ENCODE measurements at regions not wholly inside any gene's neighbourhood (a gene's known extent, or its start where the extent isn't known, plus 50 kb on each side); places are given as distances from the start of the nearest gene placed in this dataset.

DNA sequence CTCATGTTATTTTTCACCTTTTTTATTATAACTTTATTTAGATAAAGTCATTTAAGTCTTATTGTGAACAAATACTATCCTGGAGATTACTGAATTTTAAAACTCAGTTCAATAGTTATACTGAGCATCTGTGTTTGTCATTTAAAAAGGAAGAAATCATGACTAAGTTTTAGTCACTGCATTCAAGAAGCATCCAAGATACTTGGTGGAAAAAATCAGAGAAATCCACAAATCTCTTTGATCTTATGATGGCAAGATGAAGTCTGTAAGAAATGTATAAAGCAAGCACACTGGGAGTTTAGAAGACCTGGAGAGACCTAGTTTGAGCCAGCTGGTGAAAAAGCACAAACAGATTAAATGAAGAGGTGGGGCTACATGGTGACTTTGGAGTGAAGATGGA is 529.8 kb upstream of the IGFBP3 start:
- peaks cover 4% of the 10 kb centered on the region for H3K36me3 Mint-ChIP-seq (ENCODE audit: unreplicated experiment)
- TF ChIP-seq, protein P1, sequence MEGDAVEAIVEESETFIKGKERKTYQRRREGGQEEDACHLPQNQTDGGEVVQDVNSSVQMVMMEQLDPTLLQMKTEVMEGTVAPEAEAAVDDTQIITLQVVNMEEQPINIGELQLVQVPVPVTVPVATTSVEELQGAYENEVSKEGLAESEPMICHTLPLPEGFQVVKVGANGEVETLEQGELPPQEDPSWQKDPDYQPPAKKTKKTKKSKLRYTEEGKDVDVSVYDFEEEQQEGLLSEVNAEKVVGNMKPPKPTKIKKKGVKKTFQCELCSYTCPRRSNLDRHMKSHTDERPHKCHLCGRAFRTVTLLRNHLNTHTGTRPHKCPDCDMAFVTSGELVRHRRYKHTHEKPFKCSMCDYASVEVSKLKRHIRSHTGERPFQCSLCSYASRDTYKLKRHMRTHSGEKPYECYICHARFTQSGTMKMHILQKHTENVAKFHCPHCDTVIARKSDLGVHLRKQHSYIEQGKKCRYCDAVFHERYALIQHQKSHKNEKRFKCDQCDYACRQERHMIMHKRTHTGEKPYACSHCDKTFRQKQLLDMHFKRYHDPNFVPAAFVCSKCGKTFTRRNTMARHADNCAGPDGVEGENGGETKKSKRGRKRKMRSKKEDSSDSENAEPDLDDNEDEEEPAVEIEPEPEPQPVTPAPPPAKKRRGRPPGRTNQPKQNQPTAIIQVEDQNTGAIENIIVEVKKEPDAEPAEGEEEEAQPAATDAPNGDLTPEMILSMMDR (IDR thresholded peaks at IDR 0.05), result no peak

DNA sequence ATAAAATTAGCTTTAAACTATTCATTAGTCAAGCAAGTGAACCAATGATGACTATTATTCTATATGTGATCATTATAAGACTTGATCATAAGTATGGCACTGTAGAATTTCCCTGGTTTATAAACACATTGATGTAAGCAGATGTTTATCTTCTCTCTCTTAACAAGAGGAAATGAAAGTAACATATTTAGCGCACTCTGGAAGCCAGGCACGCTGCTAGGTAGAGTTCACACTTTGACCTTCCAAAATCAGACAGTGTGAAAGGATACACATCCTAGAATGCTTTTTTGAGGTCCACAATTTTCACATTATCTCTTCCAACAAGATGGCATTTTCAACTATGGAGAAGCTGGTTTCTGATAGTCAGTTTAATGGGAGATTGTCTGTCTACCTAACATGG is 529.4 kb upstream of the IGFBP3 start:
- H3K4me1 Mint-ChIP-seq (ENCODE audit: unreplicated experiment), result peaks cover 16% of the 10 kb centered on the region
- DNase-seq (ENCODE audit: extremely low spot score, unreplicated experiment), result no peak
- TF ChIP-seq, protein P1 (IDR thresholded peaks at IDR 0.05), result no peak
- H3K4me3 Mint-ChIP-seq (ENCODE audit: unreplicated experiment), result no peak overlapping the region
- peaks cover 5% of the 10 kb centered on the region for H3K9me3 Mint-ChIP-seq (ENCODE audit: unreplicated experiment)
- H3K36me3 Mint-ChIP-seq (ENCODE audit: unreplicated experiment), result peaks cover 4% of the 10 kb centered on the region
- H3K27me3 Mint-ChIP-seq (ENCODE audit: unreplicated experiment), result no peaks in the 10 kb centered on the region
- no peak overlapping the region for H3K27ac Mint-ChIP-seq (ENCODE audit: unreplicated experiment)

More for the DNA sequence above, 529.8 kb upstream of the IGFBP3 start:
- H3K4me3 Mint-ChIP-seq (ENCODE audit: unreplicated experiment), result no peak overlapping the region
- peaks cover 20% of the 10 kb centered on the region for H3K4me1 Mint-ChIP-seq (ENCODE audit: unreplicated experiment)
- no peaks in the 10 kb centered on the region for H3K27me3 Mint-ChIP-seq (ENCODE audit: unreplicated experiment)
- H3K9me3 Mint-ChIP-seq (ENCODE audit: unreplicated experiment), result peaks cover 5% of the 10 kb centered on the region
- H3K27ac Mint-ChIP-seq (ENCODE audit: unreplicated experiment), result no peak overlapping the region
- DNase-seq (ENCODE audit: extremely low spot score, unreplicated experiment), result no peak

DNA sequence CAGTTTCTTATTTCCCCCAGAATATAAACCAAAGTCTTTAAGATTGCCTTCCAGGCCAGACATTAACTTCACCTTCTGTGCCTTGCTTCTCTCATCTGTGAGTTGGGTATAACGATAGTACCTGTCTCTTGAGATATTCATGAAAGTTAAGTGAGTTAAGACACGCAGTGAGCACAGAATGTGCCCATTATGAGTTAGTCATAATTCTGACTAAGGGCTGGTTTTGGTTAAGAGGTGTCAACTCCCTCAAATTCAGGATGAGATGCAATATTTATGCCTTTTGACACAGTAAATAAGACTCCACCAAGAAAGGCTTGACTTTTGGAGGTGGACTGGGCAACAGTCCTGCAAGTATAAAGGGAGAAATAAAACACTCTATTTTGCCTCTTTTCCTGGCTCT is 528.7 kb upstream of the IGFBP3 start:
- H3K4me1 Mint-ChIP-seq (ENCODE audit: unreplicated experiment), result peaks cover 9% of the 10 kb centered on the region
- no peak for DNase-seq (ENCODE audit: extremely low spot score, unreplicated experiment)
- H3K27me3 Mint-ChIP-seq (ENCODE audit: unreplicated experiment), result no peaks in the 10 kb centered on the region
- TF ChIP-seq, protein P1 (IDR thresholded peaks at IDR 0.05), result no peak
- H3K27ac Mint-ChIP-seq (ENCODE audit: unreplicated experiment), result no peak overlapping the region
- H3K9me3 Mint-ChIP-seq (ENCODE audit: unreplicated experiment), result peaks cover 5% of the 10 kb centered on the region
- peaks cover 4% of the 10 kb centered on the region for H3K36me3 Mint-ChIP-seq (ENCODE audit: unreplicated experiment)
- H3K4me3 Mint-ChIP-seq (ENCODE audit: unreplicated experiment), result no peak overlapping the region

DNA sequence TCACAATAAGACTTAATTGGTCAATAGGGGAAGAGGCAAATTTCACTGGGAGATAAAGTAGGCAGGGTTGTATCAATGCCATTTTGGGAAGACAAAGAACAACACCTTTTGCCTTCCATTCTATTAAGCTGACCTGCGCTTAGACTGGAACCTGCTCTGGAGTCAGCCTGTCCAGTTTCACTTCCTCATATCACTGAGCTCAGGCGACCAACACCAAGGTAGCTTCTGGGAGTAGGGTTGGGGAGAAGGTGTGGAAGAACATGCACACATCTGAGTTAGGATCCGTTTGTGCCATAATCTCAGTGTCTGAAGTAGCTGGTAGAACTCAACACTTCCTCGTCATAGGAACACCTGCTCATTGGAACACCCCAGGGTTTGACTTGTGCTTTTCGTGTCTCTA is 527.4 kb upstream of the IGFBP3 start:
- DNase-seq (ENCODE audit: extremely low spot score, unreplicated experiment), result no peak
- H3K4me1 Mint-ChIP-seq (ENCODE audit: unreplicated experiment), result peaks cover 6% of the 10 kb centered on the region
- H3K27ac Mint-ChIP-seq (ENCODE audit: unreplicated experiment), result no peak overlapping the region
- peaks cover 9% of the 10 kb centered on the region for H3K9me3 Mint-ChIP-seq (ENCODE audit: unreplicated experiment)
- H3K4me3 Mint-ChIP-seq (ENCODE audit: unreplicated experiment), result no peak overlapping the region
- H3K27me3 Mint-ChIP-seq (ENCODE audit: unreplicated experiment), result no peaks in the 10 kb centered on the region
- TF ChIP-seq, protein P1 (IDR thresholded peaks at IDR 0.05), result no peak
- H3K36me3 Mint-ChIP-seq (ENCODE audit: unreplicated experiment), result peaks cover 4% of the 10 kb centered on the region

DNA sequence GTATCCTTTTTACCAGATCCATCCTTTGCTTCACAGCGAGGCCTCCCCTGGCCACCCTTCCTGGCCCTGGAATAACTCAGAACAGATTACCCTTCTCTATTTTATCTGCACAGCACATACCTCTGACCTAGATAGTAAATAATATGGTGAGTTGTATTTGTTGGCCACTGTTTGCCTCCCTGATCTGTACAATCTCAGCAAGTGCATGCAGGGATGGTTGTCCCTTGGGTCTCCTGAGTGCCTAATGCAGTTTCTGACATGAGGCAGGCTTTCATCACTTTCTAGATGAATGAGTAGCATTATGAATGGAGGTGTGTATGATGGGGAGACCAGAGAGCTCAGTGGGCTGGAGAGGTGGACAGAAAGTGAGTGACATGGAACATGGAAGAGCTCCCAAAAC is 525.1 kb upstream of the IGFBP3 start:
- peaks cover 9% of the 10 kb centered on the region for H3K9me3 Mint-ChIP-seq (ENCODE audit: unreplicated experiment)
- TF ChIP-seq, protein P1 (IDR thresholded peaks at IDR 0.05), result no peak
- peaks cover 4% of the 10 kb centered on the region for H3K36me3 Mint-ChIP-seq (ENCODE audit: unreplicated experiment)
- DNase-seq (ENCODE audit: extremely low spot score, unreplicated experiment), result no peak
- peaks cover 9% of the 10 kb centered on the region for H3K4me1 Mint-ChIP-seq (ENCODE audit: unreplicated experiment)
- no peak overlapping the region for H3K4me3 Mint-ChIP-seq (ENCODE audit: unreplicated experiment)
- no peaks in the 10 kb centered on the region for H3K27me3 Mint-ChIP-seq (ENCODE audit: unreplicated experiment)
- no peak overlapping the region for H3K27ac Mint-ChIP-seq (ENCODE audit: unreplicated experiment)
